TTC549 (cell line): ENCODE measurements at regions not wholly inside any gene's neighbourhood (a gene's known extent, or its start where the extent isn't known, plus 50 kb on each side); places are given as distances from the start of the nearest gene placed in this dataset.

Source experiments
- FAIRE-seq: peaks from 2 replicates; lab custom pipeline; 2012; peaks lifted over from hg19 to GRCh38; lab: Jason Lieb, UNC

DNA sequence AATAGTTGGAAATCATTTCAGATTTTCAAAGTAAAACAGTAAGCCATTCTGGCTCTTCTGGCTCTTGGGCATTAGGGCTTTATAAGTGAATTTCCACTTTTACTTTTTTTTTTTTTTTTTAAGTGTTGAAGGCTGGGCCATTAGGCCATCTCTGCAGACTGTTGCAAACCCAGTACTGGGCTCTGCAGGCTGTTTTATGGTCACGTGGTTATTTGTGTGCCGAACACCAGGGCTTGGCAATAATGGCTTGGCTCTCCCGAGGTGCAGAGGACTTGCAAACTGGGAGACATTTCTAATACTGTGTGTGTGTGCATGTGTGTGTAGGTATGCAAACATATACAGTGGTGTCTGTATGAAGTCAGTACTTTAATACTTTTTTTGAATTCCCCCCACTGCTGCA, 194.9 kb upstream of the CDH5 start:
- no peak for FAIRE-seq

DNA sequence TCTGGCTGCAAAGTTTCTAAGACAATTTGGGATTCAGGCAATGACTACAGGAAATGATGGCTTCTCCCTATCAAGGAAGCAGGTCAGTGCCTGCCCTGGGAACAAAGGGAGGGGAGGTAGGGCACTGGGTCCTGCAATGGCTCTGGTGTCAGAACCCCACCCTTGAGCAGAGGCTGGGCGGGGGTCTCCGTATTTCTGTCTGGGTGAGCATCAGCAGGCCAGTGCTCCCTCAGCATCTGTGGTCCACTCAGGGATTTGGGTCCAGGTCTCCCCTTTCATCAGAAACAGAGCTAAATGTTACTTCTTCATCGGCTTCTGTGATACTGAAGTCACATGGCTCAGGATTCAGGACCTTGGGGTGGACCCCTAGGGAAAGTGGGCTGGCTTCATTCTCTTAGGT, 195.5 kb upstream of the CDH5 start:
- FAIRE-seq = no peak

DNA sequence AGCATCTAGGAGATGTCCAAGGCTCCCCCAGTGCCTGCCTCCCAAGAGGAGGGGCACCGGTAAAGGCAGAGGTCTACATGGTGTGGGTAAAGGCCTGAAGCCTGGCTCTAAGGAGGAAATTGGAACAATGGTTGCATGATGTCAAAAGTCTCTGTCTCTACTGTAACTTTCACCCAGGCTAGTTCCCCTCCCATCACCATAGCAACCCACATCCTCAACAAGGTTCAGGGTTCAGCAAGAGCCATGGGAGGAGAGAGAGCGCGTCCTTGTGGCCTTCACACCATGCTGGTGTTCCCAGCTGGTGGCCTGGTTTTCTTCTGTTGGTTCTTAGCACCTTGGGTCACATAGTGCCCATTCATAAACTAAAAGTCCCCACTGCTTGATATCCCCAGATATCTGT, 196.7 kb upstream of the CDH5 start:
- no peak for FAIRE-seq

DNA sequence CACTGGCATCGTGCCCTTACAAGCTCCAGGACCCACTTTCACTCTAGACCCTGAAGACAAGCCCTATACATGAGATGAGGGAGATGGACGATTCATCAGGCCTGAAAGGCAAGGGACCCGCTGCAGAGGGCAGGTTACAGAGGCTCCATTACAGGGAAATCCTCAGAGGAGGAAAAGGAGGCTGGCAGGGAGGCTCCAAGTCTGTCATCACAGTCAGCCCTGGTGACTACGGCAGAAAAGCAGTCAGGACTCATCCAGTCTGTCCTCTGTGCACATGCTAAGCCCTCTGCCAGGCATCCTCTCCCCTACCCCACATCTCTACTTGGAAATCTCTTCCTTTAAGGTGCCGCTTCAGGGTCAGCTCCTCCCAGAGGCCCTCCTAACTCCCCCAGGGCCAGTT, 197.7 kb upstream of the CDH5 start:
- FAIRE-seq = no peak

DNA sequence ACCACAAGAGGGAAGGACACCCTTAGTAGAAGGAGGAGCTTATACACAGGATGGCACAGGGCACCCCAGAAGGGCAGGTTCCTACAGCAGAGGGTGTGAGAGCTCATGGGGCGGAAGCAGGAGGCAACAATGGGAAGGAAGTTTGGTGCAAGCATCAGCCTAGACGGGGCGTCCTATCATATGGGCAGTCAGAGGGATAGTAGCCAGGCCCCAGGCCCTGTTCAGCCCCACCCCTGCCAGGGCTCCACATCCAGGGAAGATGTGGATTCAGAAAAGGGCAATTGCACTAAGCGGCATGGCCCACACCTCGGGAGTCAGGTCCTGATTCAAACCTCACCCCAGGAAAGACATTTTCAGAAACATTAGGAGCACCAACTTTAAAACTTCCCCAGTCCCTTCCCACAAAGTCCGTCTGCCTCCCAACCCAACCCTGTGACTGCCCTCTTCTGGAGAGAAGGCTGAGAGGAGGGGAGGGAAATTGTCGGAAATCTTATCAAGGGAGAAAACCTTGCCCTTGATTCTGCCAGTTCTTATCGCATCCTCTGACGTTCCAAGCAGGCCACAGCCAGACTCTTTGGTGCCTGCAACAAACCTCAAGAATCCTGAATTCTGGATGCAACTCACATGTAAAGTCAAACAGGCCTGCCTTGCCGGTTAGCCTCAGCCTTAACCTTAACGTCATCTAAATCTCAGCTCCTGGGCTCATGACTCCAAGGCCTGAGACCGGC, 198.8 kb upstream of the CDH5 start:
- no peak for FAIRE-seq

DNA sequence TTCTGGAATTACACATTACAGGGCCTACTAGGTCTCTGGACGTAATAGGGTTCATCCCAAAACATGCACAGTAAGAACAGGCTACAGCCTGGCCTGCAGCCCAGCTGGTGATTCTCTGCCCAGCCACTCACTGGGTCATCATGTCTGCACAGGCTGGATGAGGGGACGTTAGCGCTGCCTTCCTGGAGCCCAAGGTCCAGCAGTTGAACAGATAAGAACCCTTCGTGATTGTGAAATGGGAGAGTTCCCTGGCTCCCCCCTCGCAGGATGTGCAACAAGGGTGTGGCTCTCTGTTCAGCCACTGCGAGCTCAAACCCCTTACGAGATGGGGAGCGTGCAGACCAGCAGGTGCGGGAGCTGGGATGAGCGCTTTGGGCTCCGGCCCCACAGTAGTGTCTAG, 200.0 kb upstream of the CDH5 start:
- FAIRE-seq = no peak

DNA sequence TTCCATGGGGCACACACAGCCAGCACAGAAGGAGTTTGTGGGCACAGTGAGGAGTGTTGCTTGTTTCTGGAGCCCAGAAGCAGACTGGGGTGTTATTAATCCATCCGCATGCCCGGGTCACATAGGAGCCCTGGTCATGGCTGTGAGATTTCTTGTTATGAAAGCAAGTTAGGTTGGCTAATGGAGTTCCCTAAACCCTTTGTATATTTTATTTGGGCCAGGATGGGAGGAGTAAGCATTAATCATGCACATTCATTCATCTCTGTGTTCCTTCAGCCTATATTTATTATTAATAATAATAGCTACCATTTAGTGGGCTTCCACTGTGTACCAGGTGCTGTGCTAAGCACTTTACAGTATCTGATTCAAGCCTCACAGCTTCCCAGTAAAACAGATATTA, 200.6 kb upstream of the CDH5 start:
- no peak for FAIRE-seq

DNA sequence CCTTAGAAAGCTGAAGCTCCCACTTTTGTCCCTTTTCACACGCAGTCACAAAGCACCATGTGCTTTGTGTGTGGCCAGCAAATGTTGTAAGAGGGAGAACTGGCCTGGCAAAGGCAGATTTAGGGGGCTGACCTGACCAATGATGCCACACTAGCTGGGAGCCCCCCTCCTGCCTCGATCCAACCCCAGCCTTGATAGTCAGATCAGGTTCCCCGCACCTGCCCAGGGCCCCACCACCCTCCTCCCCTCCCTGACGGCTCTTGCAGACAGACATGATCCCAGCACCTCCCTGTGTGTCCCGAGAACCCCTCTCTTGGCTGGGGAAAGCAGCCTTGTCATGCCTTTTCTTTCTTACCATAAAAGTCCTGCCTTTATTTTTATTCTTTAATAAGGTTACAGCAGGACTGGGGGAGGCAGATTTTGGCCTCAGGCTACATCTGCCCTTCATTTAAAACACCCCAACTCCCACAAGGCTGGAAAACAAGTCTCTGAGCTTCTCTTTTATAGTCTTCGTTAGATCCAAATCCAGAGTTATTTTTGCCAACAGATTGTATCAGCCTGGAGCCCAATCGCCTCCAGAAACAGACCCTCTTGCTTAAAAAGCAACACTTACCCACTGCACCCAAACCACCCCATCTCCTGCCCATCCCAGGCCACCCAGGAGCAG, 201.8 kb upstream of the CDH5 start:
- FAIRE-seq = no peak

DNA sequence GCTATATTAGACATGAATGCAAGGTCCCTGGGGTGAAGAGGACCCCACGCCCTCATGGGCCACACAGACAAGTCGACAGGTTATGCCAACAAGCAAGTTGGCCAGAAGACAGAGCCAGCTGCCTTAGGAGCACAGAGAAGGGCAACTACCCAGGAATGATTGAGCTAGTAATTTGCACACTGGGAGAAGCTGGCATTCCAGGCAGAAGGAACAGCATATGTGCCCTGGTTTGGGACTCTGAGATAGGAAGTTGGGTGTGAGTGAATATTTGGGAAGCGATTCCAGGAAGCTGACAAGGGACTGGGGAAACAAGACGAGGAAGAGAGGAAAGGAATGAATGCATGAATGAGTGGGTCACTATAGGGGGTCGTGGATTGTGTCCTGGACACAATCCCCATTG, 203.7 kb upstream of the CDH5 start:
- no peak for FAIRE-seq

DNA sequence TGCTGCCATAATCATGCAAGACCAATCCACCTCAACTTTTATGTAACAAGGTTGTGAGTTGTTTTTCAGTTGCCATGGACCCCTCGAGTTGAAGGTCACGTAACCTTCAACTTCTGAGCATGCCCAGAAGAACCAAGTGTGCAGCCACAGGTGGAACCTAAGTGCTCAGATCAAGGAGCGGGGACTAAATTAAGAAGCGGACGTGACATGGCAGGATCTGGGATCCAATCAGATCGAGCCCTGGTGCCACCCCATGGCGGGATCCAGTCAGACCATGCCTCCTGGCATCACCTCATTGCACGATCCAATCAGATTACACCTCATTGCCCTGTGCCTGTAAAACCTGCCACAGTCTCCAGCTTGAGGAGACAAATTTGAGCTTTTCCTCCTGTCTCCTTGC, 204.5 kb upstream of the CDH5 start:
- no peak for FAIRE-seq

DNA sequence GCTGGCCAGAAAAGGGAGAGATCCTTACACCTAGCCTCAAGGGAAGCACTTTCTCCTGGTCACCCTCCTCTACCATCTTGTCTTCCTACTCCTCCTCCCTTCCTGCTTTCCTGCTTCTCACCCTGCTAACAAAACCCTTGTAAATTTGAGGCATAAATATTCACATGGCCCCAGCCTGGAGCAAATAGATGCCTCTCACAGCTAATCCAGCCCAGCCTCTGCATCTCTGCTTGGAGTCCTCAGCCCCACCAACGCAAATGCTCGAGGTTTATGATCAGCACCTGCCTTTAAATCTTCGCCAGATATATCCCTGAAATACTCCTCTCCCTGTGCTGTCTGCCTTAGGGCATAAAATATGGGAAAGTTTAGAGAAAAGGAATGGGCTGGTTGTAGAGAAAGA, 205.2 kb upstream of the CDH5 start:
- FAIRE-seq = no peak

DNA sequence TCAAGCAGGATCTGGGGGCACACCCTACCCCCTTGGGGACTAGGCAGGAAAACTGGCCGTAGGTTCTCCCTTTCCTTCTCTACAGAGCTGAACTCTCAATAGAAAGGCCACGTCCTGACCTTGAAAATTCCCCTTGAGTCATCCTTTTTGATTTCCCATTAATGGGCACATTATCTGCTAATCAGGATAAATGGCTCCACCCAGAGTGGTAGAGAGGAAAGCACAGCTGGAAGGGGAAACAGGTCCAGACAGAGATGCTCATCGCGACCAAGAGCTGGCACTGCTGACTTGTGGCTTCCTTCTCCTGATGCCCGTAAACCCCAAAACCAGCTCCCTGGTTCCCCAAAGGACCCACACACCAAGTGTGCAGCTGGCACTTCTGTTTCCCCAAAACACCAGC, 206.5 kb upstream of the CDH5 start:
- no peak for FAIRE-seq

DNA sequence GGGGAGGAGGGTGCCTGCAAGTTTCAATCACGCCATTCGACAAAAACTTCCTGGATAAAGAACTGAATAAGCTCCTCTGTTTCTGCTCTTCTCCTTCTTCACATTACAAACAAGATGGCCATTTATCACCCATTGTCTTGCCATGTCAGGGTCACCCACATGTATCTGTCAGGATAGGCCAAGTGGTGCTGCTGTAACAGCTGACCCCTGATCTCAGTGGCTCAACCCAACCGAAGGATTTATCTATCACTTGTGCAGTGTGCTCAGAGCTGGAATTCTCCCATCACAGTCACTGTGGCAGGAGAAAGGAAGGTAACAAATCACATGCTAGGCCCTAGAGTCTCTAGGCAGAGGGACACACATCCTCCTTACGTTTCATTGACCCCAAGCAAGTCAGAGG, 210.0 kb upstream of the CDH5 start:
- FAIRE-seq = no peak

DNA sequence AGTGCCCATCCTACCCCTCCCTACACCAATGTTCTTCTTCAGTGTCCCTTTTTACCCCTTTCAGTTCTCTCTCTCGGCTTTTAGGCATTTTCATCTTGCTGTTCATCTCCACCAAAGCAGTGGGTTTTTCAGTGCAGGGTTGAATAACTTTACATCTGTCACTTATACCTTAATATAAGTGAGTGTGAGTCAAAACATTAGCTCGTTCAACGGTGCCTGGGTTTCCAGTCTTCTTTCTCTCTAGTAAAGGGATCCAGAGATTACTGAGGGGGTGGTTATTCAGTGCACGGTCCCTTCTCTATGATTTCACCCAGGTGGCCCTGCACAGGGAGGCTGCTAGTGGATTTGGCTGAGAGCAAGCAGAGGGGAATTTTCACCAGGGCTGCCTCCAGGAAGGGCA, 210.6 kb upstream of the CDH5 start:
- no peak for FAIRE-seq

DNA sequence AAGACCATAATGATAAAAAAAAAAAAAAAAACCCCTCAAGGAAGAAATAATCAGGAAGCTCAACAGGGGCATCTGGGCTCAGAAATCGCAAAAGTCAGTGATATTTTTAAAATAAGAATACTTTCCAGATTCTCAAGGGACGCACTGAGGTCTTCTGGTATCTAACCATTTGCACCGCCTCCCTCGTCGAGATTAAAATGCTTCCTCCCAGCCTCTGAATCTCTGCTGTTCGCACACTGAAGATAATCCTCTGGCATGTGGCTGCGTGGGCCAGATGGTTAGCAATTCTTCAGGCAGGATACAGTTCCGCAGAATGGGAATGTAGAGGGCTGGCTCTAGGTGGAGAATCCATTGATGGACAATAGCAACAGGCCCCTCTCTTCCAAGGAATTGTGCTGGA, 211.7 kb upstream of the CDH5 start:
- FAIRE-seq = no peak

DNA sequence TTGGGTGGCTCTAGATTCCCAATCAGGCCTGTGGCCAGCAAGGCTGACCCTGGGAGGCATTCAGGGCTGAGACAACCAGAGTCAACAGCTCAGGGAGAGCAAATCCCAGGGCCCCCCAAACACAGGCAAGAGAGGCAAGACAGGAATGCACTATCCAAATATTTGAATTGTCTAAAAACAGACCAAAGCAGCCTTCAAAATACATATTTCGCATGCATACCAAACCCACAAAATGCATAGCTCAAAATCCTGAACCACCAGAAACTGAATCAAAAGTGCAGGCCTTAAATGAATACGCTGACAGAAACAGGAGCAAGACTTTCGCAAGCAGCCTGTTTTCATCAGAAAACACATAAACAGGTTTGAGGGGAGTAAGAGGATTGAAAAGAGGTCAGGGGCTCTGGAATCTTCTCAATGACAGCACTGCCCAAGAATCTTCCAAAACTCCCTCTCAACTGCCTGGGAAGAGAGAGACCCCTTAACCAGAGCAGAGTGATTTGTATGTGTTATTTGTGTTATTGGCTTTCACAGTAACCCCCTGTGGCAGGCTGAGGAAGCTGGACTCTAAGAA, 213.6 kb upstream of the CDH5 start:
- FAIRE-seq = no peak

DNA sequence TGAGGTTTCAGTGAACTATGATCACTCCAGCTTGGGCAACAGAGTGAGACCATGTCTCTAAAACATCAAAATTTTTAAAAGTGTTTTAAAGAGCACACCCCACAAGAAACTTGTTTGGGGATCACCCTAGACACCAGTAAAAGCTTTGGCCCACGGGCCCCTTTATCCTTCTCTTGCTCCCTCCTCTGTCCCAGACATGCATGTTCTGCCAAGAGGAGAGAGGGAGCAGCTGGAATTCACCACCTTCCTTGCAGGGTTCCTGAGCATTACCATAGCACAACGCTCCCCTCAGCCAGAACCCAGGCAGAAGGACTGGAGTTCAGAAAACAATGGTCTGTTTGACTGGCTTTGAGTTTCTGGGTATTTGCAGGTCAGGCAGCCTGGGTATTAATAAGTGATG, 214.3 kb upstream of the CDH5 start:
- no peak for FAIRE-seq

DNA sequence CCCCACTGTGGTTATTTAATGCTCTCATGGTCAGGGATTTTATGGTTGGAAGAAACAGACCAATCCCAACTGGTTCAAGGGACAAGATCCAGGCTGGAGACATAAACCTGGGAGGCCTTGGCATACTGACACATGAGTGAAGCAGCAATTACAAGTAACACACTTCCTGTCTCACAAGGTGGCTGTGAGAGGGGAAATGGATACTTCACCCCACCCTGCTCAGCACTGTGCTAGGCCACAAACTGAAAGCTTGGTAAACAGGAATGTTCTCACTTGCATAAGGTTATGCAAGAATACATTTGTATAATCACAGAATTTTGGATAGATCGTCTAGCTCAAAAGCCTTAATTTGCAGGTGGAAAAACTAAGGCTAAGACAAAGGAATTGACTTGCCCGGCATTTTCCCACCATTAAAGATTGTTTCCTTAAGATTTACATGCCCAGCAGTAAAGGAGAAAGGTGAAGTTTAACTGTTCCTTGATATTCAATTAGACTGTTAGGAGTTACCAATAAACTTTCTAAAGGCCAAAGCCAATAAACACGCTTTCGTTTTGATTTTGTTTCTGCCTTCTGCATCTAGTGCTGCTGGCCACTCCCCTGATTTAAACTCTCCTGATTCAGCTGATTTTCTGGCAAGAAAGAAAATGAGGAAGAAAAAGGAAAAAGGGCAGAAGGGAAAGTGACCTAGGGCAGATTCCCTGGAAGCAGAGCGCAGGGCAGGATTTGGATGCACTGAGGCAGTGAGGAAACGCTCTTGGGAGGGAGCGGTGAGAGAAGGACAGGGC, 215.6 kb upstream of the CDH5 start:
- FAIRE-seq = no peak

DNA sequence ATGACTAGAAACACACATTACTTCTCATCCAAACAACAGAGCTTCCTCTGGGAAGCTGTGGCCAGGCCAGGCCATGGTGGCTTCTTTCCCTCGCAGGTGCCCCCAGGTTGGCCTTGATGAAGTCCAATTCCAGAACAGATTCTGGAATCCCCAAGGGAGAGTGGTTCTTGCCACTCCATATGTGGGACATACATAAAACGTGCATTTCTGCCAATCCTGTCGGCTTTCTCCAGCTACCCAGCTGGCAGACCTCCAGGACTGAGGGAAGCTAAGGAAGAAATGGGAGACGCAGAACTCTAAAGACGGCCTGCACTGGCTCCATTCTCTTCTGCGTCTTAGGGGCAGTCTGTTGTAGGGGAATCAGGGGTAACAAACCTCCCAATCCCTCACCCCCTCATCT, 219.2 kb upstream of the CDH5 start:
- no peak for FAIRE-seq

DNA sequence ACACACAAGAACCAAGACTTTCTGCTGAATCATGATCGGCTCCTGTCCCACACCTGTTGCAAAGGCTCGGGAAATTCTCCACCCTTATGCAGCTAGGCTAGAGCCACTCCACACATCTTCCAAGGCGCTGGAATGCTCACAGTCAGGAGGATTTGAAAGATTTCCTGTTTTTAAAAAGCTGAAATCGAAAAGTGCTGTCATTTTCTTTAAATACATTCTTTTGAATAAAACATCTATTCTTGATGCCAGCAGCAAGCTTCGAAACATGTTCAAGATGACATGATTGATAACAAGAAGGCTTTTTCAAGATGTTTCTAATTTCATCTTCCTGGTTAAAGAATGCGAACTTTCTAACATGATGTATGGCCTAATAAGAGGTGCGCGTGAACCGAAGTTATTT, 219.7 kb upstream of the CDH5 start:
- no peak for FAIRE-seq

DNA sequence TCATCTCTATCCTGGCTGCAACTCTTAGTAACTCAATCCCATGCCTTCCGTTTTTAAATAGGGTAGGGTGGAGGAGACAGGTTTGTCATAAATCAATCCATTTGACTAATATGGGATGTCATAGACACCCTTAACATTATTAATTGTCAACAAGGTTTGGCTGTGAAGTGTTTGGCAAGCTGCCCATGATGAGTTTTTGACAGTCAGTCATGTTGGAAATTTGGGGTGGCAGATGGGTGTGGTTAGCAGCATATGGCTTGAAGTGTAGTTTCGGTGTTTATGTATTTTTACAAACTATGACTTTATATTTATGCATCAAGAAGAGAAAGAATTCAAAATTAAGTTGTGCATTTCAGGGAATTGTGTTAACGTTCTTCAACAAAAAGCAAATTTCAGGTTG, 221.8 kb upstream of the CDH5 start:
- no peak for FAIRE-seq

DNA sequence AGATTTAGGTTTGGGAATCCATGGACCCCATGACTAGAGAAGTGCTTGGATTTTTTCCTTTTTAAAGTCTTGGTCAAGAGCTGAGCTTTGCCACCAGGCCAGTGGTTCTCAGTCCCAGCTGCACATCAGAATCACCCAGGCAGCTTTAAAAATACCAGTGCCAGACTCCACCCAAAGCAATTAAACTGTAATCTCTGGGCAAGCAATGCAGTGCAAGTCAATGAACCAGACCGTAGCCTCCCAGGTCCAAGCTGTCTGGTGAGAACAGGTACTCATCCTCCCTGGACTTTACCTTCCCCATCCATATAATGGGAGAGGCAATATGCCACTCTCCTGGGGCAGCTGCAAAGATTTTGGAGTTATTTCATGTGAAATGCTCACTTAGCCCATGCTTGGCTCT, 223.1 kb upstream of the CDH5 start:
- no peak for FAIRE-seq

DNA sequence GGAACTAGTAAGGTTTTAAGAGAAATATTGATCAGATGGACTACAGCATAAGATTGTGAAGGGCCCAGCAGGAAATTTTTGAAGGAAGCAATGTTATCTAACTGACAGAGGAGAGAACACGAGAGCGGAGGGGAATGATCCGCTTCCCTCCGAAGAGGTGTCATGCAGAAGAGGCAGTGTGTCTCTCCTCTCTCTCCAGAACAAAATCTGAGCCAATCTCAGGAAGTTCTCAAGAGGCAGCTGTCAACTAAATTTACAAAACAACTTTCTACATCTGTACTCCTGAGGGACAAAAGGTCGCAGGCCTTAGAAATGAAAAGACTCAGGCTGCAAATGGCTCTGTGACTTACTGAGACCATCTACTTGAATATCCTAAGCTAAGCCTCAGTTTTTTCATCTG, 224.6 kb upstream of the CDH5 start:
- no peak for FAIRE-seq
